ENCODE measurements at regions not wholly inside any gene's neighbourhood (a gene's known extent, or its start where the extent isn't known, plus 50 kb on each side); places are given as distances from the start of the nearest gene placed in this dataset.

GRCh38 chr13:89393758-89394304 lies 1722.7 kb downstream of the SLITRK5 start:
- CTCF ChIA-PET, result no interaction called here
- no peak overlapping the region for H2AK9ac ChIP-seq (replicated peaks; ENCODE audit: low read depth, low read length, poor library complexity)
- ATAC-seq (ENCODE audit: low read depth) (no peak), DNase-seq (no peak)
- no peak overlapping the region for H3K14ac ChIP-seq (replicated peaks; ENCODE audit: low read depth, low read length)
- H2BK120ac ChIP-seq (ENCODE audit: low read depth, low read length), result no peak overlapping the region
- H3K9ac ChIP-seq (ENCODE audit: low read depth, low read length), result no peak overlapping the region
- no peak overlapping the region for H2BK15ac ChIP-seq (ENCODE audit: low read depth, low read length)
- H3K27me3 ChIP-seq (ENCODE audit: control insufficient read depth, insufficient read depth, low read length), result no peaks in the 10 kb centered on the region
- POLR2A ChIA-PET (ENCODE audit: unreplicated experiment), result no interaction called here
- H4K20me1 ChIP-seq (ENCODE audit: insufficient read depth, low read length), result no peaks in the 10 kb centered on the region
- TF ChIP-seq ELK1 (IDR thresholded peaks at IDR 0.05; ENCODE audit: borderline replicate concordance, low read depth, low read length) (no peak), RAD21 (IDR thresholded peaks at IDR 0.05; ENCODE audit: low read length) (no peak), USF2 (IDR thresholded peaks at IDR 0.05; ENCODE audit: low read depth, low read length) (no peak), POLR2A (IDR thresholded peaks at IDR 0.05; ENCODE audit: low read depth, low read length) (no peak), MAZ (IDR thresholded peaks at IDR 0.05; ENCODE audit: borderline replicate concordance, low read depth, low read length) (no peak), CTCF (conservative IDR thresholded peaks at IDR 0.05; ENCODE audit: low read depth, low read length) (no peak), RCOR1 (IDR thresholded peaks at IDR 0.05; ENCODE audit: insufficient replicate concordance, low read length) (no peak), CHD1 (IDR thresholded peaks at IDR 0.05; ENCODE audit: low read depth, low read length) (no peak), NFE2L2 (IDR thresholded peaks at IDR 0.05; ENCODE audit: low read depth, low read length) (no peak), BHLHE40 (IDR thresholded peaks at IDR 0.05; ENCODE audit: low read depth, low read length) (no peak), MXI1 (IDR thresholded peaks at IDR 0.05; ENCODE audit: borderline replicate concordance, low read depth, low read length) (no peak), FOS (IDR thresholded peaks at IDR 0.05; ENCODE audit: low read depth, low read length) (no peak), MAFK (IDR thresholded peaks at IDR 0.05; ENCODE audit: low read depth, low read length) (no peak), RFX5 (IDR thresholded peaks at IDR 0.05; ENCODE audit: low read depth, low read length) (no peak), SMC3 (IDR thresholded peaks at IDR 0.05; ENCODE audit: low read depth, low read length) (no peak), CEBPB (IDR thresholded peaks at IDR 0.05; ENCODE audit: low read depth, low read length) (no peak)
- no peak overlapping the region for H4K91ac ChIP-seq (ENCODE audit: insufficient read depth, low read depth, low read length)
- no peak overlapping the region for H3K27ac ChIP-seq (ENCODE audit: insufficient read depth, low read length)
- no peaks in the 10 kb centered on the region for H3K4me1 ChIP-seq (ENCODE audit: control insufficient read depth, insufficient read depth, low read length)
- no peak overlapping the region for H3K56ac ChIP-seq (ENCODE audit: extremely low read depth, insufficient read depth, low read length)
- no peaks in the 10 kb centered on the region for H3K9me1 ChIP-seq (ENCODE audit: insufficient read depth, low read length)
- no peak overlapping the region for H4K5ac ChIP-seq (ENCODE audit: low read depth, low read length)
- in situ Hi-C loops (cut with MboI; ENCODE audit: low sequenced_read_pairs), result no loop called here
- dilution Hi-C loops (cut with HindIII; ENCODE audit: low sequenced_read_pairs, unreplicated experiment), result no loop called here
- no peak overlapping the region for H3K23ac ChIP-seq (ENCODE audit: low read depth, low read length)
- H3K9me3 ChIP-seq (ENCODE audit: control insufficient read depth, insufficient read depth, low read length), result no peaks in the 10 kb centered on the region
- H3K18ac ChIP-seq (ENCODE audit: low read depth, low read length), result no peak overlapping the region
- no TSS peak for BruUV-seq (replicated peaks)
- no peak overlapping the region for H3K4me3 ChIP-seq (ENCODE audit: insufficient read depth, low read depth, low read length)
- no peaks in the 10 kb centered on the region for H3K36me3 ChIP-seq (ENCODE audit: control insufficient read depth, insufficient read depth, low read length)
- no peak overlapping the region for H2AFZ ChIP-seq (replicated peaks; ENCODE audit: low read length, poor library complexity)
- no peak overlapping the region for H2BK5ac ChIP-seq (ENCODE audit: low read depth, low read length, poor library complexity, severe bottlenecking)
- H3K79me1 ChIP-seq (ENCODE audit: low read depth in 1 of 2, low read length in 2 of 2), result no peaks in the 10 kb centered on the region
- no peak overlapping the region for H4K8ac ChIP-seq (ENCODE audit: low read depth in 2 of 2, low read length in 2 of 2)
- no CpG with 5 or more reads among the region's 4 CpGs for WGBS, 2 experiments (ENCODE audit: extremely low coverage in 2 of 2, insufficient read length in 1 of 2)
- H2AK5ac ChIP-seq (ENCODE audit: low read depth, low read length), result no peak overlapping the region
- no peak overlapping the region for H2BK20ac ChIP-seq (ENCODE audit: low read depth, low read length)
- intact Hi-C loops (cut with micrococcal nuclease), result no loop called here
- H3K4me2 ChIP-seq (ENCODE audit: low read depth, low read length), result no peak overlapping the region
- no peak overlapping the region for H3K4ac ChIP-seq (ENCODE audit: low read depth, low read length)

Data from IMR-90 (cell line).